ENCODE measurements at regions not wholly inside any gene's neighbourhood (a gene's known extent, or its start where the extent isn't known, plus 50 kb on each side); places are given as distances from the start of the nearest gene placed in this dataset.

GRCh38 chr19:30309905-30310601, 62.1 kb upstream of the ZNF536 start:
- no peak for DNase-seq (ENCODE audit: unreplicated experiment)
- intact Hi-C loops (cut with micrococcal nuclease) = no loop called here
- Mint-ChIP-seq H3K4me1 (ENCODE audit: insufficient read depth, unreplicated experiment) (no peaks in the 10 kb centered on the region), H3K27me3 (ENCODE audit: insufficient read depth, unreplicated experiment) (no peaks in the 10 kb centered on the region), H3K27ac (ENCODE audit: low read depth, unreplicated experiment) (no peak overlapping the region), H3K9me3 (ENCODE audit: unreplicated experiment) (peaks cover 42% of the 10 kb centered on the region), H3K36me3 (ENCODE audit: insufficient read depth, unreplicated experiment) (no peaks in the 10 kb centered on the region), H3K4me3 (ENCODE audit: unreplicated experiment) (no peak overlapping the region)
- ChIA-PET CTCF (no interaction called here), POLR2A (no interaction called here)
- no TSS peak for BruUV-seq (replicated peaks)
- TF ChIP-seq CTCF (IDR thresholded peaks at IDR 0.05; ENCODE audit: unreplicated experiment) = no peak

- H3K4me3 Mint-ChIP-seq (ENCODE audit: unreplicated experiment) = no peak overlapping the region
- intact Hi-C loops (cut with micrococcal nuclease) = no loop called here
- H3K27ac Mint-ChIP-seq (ENCODE audit: low read depth, unreplicated experiment) = no peak overlapping the region
- H3K36me3 Mint-ChIP-seq (ENCODE audit: insufficient read depth, unreplicated experiment) = no peaks in the 10 kb centered on the region
- no peak for TF ChIP-seq CTCF (IDR thresholded peaks at IDR 0.05; ENCODE audit: unreplicated experiment)
- POLR2A ChIA-PET = no interaction called here
- no peak for DNase-seq (ENCODE audit: unreplicated experiment)
- H3K9me3 Mint-ChIP-seq (ENCODE audit: unreplicated experiment) = peaks cover 43% of the 10 kb centered on the region
- H3K4me1 Mint-ChIP-seq (ENCODE audit: insufficient read depth, unreplicated experiment) = no peaks in the 10 kb centered on the region
- no peaks in the 10 kb centered on the region for H3K27me3 Mint-ChIP-seq (ENCODE audit: insufficient read depth, unreplicated experiment)
- CTCF ChIA-PET = no interaction called here
- BruUV-seq (replicated peaks) = no TSS peak
These were observed 61.5 kb upstream of the ZNF536 start for GRCh38 chr19:30310602-30311263.

GRCh38 chr19:30311911-30312310, 60.3 kb upstream of the ZNF536 start:
- Mint-ChIP-seq H3K9me3 (ENCODE audit: unreplicated experiment) (peaks cover 35% of the 10 kb centered on the region), H3K27ac (ENCODE audit: low read depth, unreplicated experiment) (no peak overlapping the region), H3K36me3 (ENCODE audit: insufficient read depth, unreplicated experiment) (no peaks in the 10 kb centered on the region), H3K27me3 (ENCODE audit: insufficient read depth, unreplicated experiment) (no peaks in the 10 kb centered on the region), H3K4me3 (ENCODE audit: unreplicated experiment) (no peak overlapping the region), H3K4me1 (ENCODE audit: insufficient read depth, unreplicated experiment) (no peaks in the 10 kb centered on the region)
- BruUV-seq (replicated peaks) = no TSS peak
- intact Hi-C loops (cut with micrococcal nuclease) = no loop called here
- no peak for DNase-seq (ENCODE audit: unreplicated experiment)
- ChIA-PET POLR2A (no interaction called here), CTCF (no interaction called here)
- TF ChIP-seq CTCF (IDR thresholded peaks at IDR 0.05; ENCODE audit: unreplicated experiment) = no peak

- intact Hi-C loops (cut with micrococcal nuclease) = no loop called here
- no peaks in the 10 kb centered on the region for H3K4me1 Mint-ChIP-seq (ENCODE audit: insufficient read depth, unreplicated experiment)
- no peak for DNase-seq (ENCODE audit: unreplicated experiment)
- ChIA-PET POLR2A (no interaction called here), CTCF (interaction anchor here (1.1 kb wide), 1 partner anchor 56 kb away, joined by 3 read pairs; no protein-coding TSS in a partner anchor)
- H3K27me3 Mint-ChIP-seq (ENCODE audit: insufficient read depth, unreplicated experiment) = no peaks in the 10 kb centered on the region
- no TSS peak for BruUV-seq (replicated peaks)
- no peak overlapping the region for H3K27ac Mint-ChIP-seq (ENCODE audit: low read depth, unreplicated experiment)
- TF ChIP-seq CTCF (IDR thresholded peaks at IDR 0.05; ENCODE audit: unreplicated experiment) = no peak
- H3K4me3 Mint-ChIP-seq (ENCODE audit: unreplicated experiment) = no peak overlapping the region
- H3K36me3 Mint-ChIP-seq (ENCODE audit: insufficient read depth, unreplicated experiment) = no peaks in the 10 kb centered on the region
- H3K9me3 Mint-ChIP-seq (ENCODE audit: unreplicated experiment) = peaks cover 28% of the 10 kb centered on the region
These were observed 59.4 kb upstream of the ZNF536 start for GRCh38 chr19:30312582-30313352.
